K562 (cell line): ENCODE measurements at regions not wholly inside any gene's neighbourhood (a gene's known extent, or its start where the extent isn't known, plus 50 kb on each side); places are given as distances from the start of the nearest gene placed in this dataset.
A peak's percentile ranks its signal among the peaks of the same experiment; 100 is the strongest.

Experiments
- CBX5 ChIP-seq: IDR thresholded peaks from 2 replicates; pipeline ENCODE4 v1.6.1; 2014; ENCODE audit warnings: low read depth, borderline replicate concordance
- HNRNPK ChIP-seq: fragments of 200-400 bp; formaldehyde crosslinking; IDR thresholded peaks from one replicate; pipeline ENCODE4 v1.6.1; 2018; ENCODE audit warnings: mild to moderate bottlenecking, low read depth, low read length; ENCODE audit not compliant: poor library complexity, severe bottlenecking
- KDM1A ChIP-seq, 2 experiments: fragments of 450-650 bp; IDR thresholded peaks; 2 replicates each; pipeline ENCODE4 v1.6.1; 2016; ENCODE audit warnings: mild to moderate bottlenecking in 2 of 2
- PHF8 ChIP-seq: fragments of 200-600 bp; sonication (generic); IDR thresholded peaks from 2 replicates; pipeline ENCODE4 v1.6.1; 2012; ENCODE audit warnings: mixed run types, mild to moderate bottlenecking, inconsistent platforms, low read length, moderate library complexity, borderline replicate concordance
- RBBP5 ChIP-seq: fragments of 200-600 bp; sonication (generic); IDR thresholded peaks from 2 replicates; pipeline ENCODE4 v1.6.1; 2012; ENCODE audit warnings: borderline replicate concordance, mild to moderate bottlenecking, low read length, control low read depth, inconsistent platforms; ENCODE audit not compliant: insufficient read depth, poor library complexity, severe bottlenecking
- ZNF507 ChIP-seq: conservative IDR thresholded peaks from 2 replicates; pipeline ENCODE4 v1.6.1; 2017; ENCODE audit warnings: missing genetic modification characterization, missing compliant biosample characterization
- ZSCAN29 ChIP-seq: fragments of 450-650 bp; IDR thresholded peaks from 2 replicates; pipeline ENCODE4 v1.6.1; 2017
- TF ChIP-seq, protein P1 (sequence below): fragments of 200-400 bp; formaldehyde crosslinking; IDR thresholded peaks from 2 replicates; pipeline ENCODE4 v1.6.1; 2017; ENCODE audit warnings: mild to moderate bottlenecking, low read depth, low read length, moderate library complexity
- TF ChIP-seq, protein P2 (sequence below): fragments of 450-650 bp; IDR thresholded peaks from 2 replicates; pipeline ENCODE4 v1.6.1; 2016; ENCODE audit warnings: borderline replicate concordance
- TF ChIP-seq, protein P3 (sequence below): fragments of 450-650 bp; IDR thresholded peaks from 2 replicates; pipeline ENCODE4 v1.6.1; 2017; ENCODE audit warnings: antibody characterized with exemption, mild to moderate bottlenecking
- TF ChIP-seq, protein P4 (sequence below), 2 experiments: fragments of 450-650 bp in 1 of 2; sonication (generic) in 1 of 2; formaldehyde crosslinking in 1 of 2; IDR thresholded peaks in 1 of 2; conservative IDR thresholded peaks in 1 of 2; 2 replicates each; pipeline versions ENCODE4 v1.6.1 to v1.8.1; 2016 to 2023; ENCODE audit warnings: mild to moderate bottlenecking in 2 of 2, moderate library complexity in 2 of 2, inconsistent platforms in 1 of 2, missing genetic modification reagents in 1 of 2
- TF ChIP-seq, protein P5 (sequence below): fragments of 250-450 bp; sonication (Bioruptor Pico); IDR thresholded peaks from 2 replicates; pipeline ENCODE4 v1.4.0; 2020
- TF ChIP-seq, protein P6 (sequence below): sonication (generic); formaldehyde crosslinking; IDR thresholded peaks from 2 replicates; pipeline ENCODE4 v1.8.0; 2022; ENCODE audit warnings: mild to moderate bottlenecking, missing genetic modification reagents

DNA sequence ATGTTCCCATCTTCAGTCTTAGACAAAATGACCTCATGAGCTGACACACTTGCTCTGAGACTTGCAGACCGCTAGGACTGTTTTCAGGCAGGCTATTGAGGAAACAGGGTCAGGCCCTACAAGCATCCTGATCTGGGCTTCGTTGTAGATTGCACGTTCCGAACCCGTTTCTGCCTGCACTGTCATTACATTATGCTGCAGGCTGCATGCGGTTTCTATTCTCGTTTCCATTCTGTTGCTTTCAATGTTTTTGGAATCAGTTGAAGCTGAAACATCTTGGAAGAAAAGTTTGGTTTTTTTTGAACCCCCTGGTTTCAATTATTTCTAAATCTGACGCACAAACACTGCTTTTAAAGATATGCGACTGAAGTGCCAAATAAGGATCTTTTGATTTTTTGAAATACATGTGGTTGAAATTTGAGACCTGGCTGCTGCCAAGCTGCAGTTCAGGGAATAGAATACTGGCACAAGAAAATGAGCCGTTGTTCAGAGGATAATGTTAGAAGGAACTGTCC lies 716.1 kb upstream of the INTU start (continued):
- TF ChIP-seq, protein P1, sequence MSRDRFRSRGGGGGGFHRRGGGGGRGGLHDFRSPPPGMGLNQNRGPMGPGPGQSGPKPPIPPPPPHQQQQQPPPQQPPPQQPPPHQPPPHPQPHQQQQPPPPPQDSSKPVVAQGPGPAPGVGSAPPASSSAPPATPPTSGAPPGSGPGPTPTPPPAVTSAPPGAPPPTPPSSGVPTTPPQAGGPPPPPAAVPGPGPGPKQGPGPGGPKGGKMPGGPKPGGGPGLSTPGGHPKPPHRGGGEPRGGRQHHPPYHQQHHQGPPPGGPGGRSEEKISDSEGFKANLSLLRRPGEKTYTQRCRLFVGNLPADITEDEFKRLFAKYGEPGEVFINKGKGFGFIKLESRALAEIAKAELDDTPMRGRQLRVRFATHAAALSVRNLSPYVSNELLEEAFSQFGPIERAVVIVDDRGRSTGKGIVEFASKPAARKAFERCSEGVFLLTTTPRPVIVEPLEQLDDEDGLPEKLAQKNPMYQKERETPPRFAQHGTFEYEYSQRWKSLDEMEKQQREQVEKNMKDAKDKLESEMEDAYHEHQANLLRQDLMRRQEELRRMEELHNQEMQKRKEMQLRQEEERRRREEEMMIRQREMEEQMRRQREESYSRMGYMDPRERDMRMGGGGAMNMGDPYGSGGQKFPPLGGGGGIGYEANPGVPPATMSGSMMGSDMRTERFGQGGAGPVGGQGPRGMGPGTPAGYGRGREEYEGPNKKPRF: no peak
- no peak for TF ChIP-seq PHF8
- peak; percentile 50 for TF ChIP-seq RBBP5
- TF ChIP-seq ZNF507 (tag): no peak
- TF ChIP-seq, protein P2, sequence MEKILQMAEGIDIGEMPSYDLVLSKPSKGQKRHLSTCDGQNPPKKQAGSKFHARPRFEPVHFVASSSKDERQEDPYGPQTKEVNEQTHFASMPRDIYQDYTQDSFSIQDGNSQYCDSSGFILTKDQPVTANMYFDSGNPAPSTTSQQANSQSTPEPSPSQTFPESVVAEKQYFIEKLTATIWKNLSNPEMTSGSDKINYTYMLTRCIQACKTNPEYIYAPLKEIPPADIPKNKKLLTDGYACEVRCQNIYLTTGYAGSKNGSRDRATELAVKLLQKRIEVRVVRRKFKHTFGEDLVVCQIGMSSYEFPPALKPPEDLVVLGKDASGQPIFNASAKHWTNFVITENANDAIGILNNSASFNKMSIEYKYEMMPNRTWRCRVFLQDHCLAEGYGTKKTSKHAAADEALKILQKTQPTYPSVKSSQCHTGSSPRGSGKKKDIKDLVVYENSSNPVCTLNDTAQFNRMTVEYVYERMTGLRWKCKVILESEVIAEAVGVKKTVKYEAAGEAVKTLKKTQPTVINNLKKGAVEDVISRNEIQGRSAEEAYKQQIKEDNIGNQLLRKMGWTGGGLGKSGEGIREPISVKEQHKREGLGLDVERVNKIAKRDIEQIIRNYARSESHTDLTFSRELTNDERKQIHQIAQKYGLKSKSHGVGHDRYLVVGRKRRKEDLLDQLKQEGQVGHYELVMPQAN: 0 out of 2 replicates have a peak, but pooled peaks have one; percentile 2
- TF ChIP-seq, protein P3, sequence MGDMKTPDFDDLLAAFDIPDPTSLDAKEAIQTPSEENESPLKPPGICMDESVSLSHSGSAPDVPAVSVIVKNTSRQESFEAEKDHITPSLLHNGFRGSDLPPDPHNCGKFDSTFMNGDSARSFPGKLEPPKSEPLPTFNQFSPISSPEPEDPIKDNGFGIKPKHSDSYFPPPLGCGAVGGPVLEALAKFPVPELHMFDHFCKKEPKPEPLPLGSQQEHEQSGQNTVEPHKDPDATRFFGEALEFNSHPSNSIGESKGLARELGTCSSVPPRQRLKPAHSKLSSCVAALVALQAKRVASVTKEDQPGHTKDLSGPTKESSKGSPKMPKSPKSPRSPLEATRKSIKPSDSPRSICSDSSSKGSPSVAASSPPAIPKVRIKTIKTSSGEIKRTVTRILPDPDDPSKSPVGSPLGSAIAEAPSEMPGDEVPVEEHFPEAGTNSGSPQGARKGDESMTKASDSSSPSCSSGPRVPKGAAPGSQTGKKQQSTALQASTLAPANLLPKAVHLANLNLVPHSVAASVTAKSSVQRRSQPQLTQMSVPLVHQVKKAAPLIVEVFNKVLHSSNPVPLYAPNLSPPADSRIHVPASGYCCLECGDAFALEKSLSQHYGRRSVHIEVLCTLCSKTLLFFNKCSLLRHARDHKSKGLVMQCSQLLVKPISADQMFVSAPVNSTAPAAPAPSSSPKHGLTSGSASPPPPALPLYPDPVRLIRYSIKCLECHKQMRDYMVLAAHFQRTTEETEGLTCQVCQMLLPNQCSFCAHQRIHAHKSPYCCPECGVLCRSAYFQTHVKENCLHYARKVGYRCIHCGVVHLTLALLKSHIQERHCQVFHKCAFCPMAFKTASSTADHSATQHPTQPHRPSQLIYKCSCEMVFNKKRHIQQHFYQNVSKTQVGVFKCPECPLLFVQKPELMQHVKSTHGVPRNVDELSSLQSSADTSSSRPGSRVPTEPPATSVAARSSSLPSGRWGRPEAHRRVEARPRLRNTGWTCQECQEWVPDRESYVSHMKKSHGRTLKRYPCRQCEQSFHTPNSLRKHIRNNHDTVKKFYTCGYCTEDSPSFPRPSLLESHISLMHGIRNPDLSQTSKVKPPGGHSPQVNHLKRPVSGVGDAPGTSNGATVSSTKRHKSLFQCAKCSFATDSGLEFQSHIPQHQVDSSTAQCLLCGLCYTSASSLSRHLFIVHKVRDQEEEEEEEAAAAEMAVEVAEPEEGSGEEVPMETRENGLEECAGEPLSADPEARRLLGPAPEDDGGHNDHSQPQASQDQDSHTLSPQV: peak; percentile 42; the same call in 1 of the 2 replicates
- TF ChIP-seq, protein P4, sequence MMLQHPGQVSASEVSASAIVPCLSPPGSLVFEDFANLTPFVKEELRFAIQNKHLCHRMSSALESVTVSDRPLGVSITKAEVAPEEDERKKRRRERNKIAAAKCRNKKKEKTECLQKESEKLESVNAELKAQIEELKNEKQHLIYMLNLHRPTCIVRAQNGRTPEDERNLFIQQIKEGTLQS (IDR thresholded peaks at IDR 0.05): peak; percentile 65; the same call in 1 of the 2 replicates
- TF ChIP-seq, protein P4 (CRISPR knock-in tag; conservative IDR thresholded peaks at IDR 0.05): no peak
- TF ChIP-seq, protein P5, sequence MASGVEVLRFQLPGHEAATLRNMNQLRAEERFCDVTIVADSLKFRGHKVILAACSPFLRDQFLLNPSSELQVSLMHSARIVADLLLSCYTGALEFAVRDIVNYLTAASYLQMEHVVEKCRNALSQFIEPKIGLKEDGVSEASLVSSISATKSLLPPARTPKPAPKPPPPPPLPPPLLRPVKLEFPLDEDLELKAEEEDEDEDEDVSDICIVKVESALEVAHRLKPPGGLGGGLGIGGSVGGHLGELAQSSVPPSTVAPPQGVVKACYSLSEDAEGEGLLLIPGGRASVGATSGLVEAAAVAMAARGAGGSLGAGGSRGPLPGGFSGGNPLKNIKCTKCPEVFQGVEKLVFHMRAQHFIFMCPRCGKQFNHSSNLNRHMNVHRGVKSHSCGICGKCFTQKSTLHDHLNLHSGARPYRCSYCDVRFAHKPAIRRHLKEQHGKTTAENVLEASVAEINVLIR (CRISPR knock-in tag): no peak
- TF ChIP-seq, protein P6, sequence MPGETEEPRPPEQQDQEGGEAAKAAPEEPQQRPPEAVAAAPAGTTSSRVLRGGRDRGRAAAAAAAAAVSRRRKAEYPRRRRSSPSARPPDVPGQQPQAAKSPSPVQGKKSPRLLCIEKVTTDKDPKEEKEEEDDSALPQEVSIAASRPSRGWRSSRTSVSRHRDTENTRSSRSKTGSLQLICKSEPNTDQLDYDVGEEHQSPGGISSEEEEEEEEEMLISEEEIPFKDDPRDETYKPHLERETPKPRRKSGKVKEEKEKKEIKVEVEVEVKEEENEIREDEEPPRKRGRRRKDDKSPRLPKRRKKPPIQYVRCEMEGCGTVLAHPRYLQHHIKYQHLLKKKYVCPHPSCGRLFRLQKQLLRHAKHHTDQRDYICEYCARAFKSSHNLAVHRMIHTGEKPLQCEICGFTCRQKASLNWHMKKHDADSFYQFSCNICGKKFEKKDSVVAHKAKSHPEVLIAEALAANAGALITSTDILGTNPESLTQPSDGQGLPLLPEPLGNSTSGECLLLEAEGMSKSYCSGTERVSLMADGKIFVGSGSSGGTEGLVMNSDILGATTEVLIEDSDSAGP: no peak
- no peak for TF ChIP-seq HNRNPK
- TF ChIP-seq KDM1A (IDR thresholded peaks at IDR 0.05): peak; percentile 57 to 63
- 0 out of 2 replicates have a peak, but pooled peaks have one; percentile 32 for TF ChIP-seq CBX5
- TF ChIP-seq ZSCAN29: no peak
